ENCODE measurements at regions not wholly inside any gene's neighbourhood (a gene's known extent, or its start where the extent isn't known, plus 50 kb on each side); places are given as distances from the start of the nearest gene placed in this dataset.

- CTCF ChIA-PET, result interaction anchor here (0.6 kb wide), 1 partner anchor 25 kb away, joined by 12 read pairs; no protein-coding TSS in a partner anchor
- intact Hi-C loops (cut with micrococcal nuclease; ENCODE audit: unreplicated experiment), result no loop called here
- Mint-ChIP-seq H3K9me3 (ENCODE audit: low read depth, unreplicated experiment) (no peaks in the 10 kb centered on the region), H3K4me1 (ENCODE audit: low read depth, unreplicated experiment) (peaks cover 21% of the 10 kb centered on the region), H3K36me3 (ENCODE audit: insufficient read depth, unreplicated experiment) (peaks cover 3% of the 10 kb centered on the region), H3K27me3 (ENCODE audit: unreplicated experiment) (no peaks in the 10 kb centered on the region), H3K27ac (ENCODE audit: unreplicated experiment) (no peak overlapping the region), H3K4me3 (ENCODE audit: low read depth, unreplicated experiment) (no peak overlapping the region)
- BruUV-seq (replicated peaks), result no TSS peak
- DNase-seq, result peak; percentile 30
- TF ChIP-seq CTCF (IDR thresholded peaks at IDR 0.05; ENCODE audit: unreplicated experiment), result no peak
These were observed 75.3 kb downstream of the UTRN start for GRCh38 chr6:144360401-144360800.

GRCh38 chr6:144361016-144361415 lies 75.9 kb downstream of the UTRN start:
- Mint-ChIP-seq H3K36me3 (ENCODE audit: insufficient read depth, unreplicated experiment) (peaks cover 3% of the 10 kb centered on the region), H3K4me3 (ENCODE audit: low read depth, unreplicated experiment) (no peak overlapping the region), H3K27ac (ENCODE audit: unreplicated experiment) (no peak overlapping the region), H3K4me1 (ENCODE audit: low read depth, unreplicated experiment) (peaks cover 21% of the 10 kb centered on the region), H3K9me3 (ENCODE audit: low read depth, unreplicated experiment) (no peaks in the 10 kb centered on the region), H3K27me3 (ENCODE audit: unreplicated experiment) (no peaks in the 10 kb centered on the region)
- CTCF ChIA-PET, result no interaction called here
- DNase-seq, result no peak
- no TSS peak for BruUV-seq (replicated peaks)
- no peak for TF ChIP-seq CTCF (IDR thresholded peaks at IDR 0.05; ENCODE audit: unreplicated experiment)
- intact Hi-C loops (cut with micrococcal nuclease; ENCODE audit: unreplicated experiment), result no loop called here

GRCh38 chr6:144362042-144363018 lies 77.2 kb downstream of the UTRN start:
- Mint-ChIP-seq H3K4me1 (ENCODE audit: low read depth, unreplicated experiment) (peaks cover 21% of the 10 kb centered on the region), H3K9me3 (ENCODE audit: low read depth, unreplicated experiment) (no peaks in the 10 kb centered on the region), H3K4me3 (ENCODE audit: low read depth, unreplicated experiment) (no peak overlapping the region), H3K27ac (ENCODE audit: unreplicated experiment) (no peak overlapping the region), H3K27me3 (ENCODE audit: unreplicated experiment) (no peaks in the 10 kb centered on the region), H3K36me3 (ENCODE audit: insufficient read depth, unreplicated experiment) (peaks cover 3% of the 10 kb centered on the region)
- no peak for TF ChIP-seq CTCF (IDR thresholded peaks at IDR 0.05; ENCODE audit: unreplicated experiment)
- intact Hi-C loops (cut with micrococcal nuclease; ENCODE audit: unreplicated experiment), result no loop called here
- CTCF ChIA-PET, result no interaction called here
- BruUV-seq (replicated peaks), result no TSS peak
- no peak for DNase-seq

- intact Hi-C loops (cut with micrococcal nuclease; ENCODE audit: unreplicated experiment), result no loop called here
- CTCF ChIA-PET, result no interaction called here
- BruUV-seq (replicated peaks), result no TSS peak
- Mint-ChIP-seq H3K4me3 (ENCODE audit: low read depth, unreplicated experiment) (no peak overlapping the region), H3K27ac (ENCODE audit: unreplicated experiment) (no peak overlapping the region), H3K36me3 (ENCODE audit: insufficient read depth, unreplicated experiment) (peaks cover 3% of the 10 kb centered on the region), H3K9me3 (ENCODE audit: low read depth, unreplicated experiment) (no peaks in the 10 kb centered on the region), H3K27me3 (ENCODE audit: unreplicated experiment) (no peaks in the 10 kb centered on the region), H3K4me1 (ENCODE audit: low read depth, unreplicated experiment) (peaks cover 21% of the 10 kb centered on the region)
- DNase-seq, result no peak
- TF ChIP-seq CTCF (IDR thresholded peaks at IDR 0.05; ENCODE audit: unreplicated experiment), result no peak
These were observed 79.1 kb downstream of the UTRN start for GRCh38 chr6:144364208-144364720.
